ENCODE measurements at regions not wholly inside any gene's neighbourhood (a gene's known extent, or its start where the extent isn't known, plus 50 kb on each side); places are given as distances from the start of the nearest gene placed in this dataset.
"Not testable (repeated sequence)": the region's sequence is repeated elsewhere in the genome, so short reads cannot be mapped to it uniquely, and the experiment has no call there.

GRCh38 chr13:76316998-76317527 lies 569.1 kb downstream of the KCTD12 start:
- no peak for DNase-seq (ENCODE audit: extremely low read depth, low read depth)
- TF ChIP-seq, protein P1, sequence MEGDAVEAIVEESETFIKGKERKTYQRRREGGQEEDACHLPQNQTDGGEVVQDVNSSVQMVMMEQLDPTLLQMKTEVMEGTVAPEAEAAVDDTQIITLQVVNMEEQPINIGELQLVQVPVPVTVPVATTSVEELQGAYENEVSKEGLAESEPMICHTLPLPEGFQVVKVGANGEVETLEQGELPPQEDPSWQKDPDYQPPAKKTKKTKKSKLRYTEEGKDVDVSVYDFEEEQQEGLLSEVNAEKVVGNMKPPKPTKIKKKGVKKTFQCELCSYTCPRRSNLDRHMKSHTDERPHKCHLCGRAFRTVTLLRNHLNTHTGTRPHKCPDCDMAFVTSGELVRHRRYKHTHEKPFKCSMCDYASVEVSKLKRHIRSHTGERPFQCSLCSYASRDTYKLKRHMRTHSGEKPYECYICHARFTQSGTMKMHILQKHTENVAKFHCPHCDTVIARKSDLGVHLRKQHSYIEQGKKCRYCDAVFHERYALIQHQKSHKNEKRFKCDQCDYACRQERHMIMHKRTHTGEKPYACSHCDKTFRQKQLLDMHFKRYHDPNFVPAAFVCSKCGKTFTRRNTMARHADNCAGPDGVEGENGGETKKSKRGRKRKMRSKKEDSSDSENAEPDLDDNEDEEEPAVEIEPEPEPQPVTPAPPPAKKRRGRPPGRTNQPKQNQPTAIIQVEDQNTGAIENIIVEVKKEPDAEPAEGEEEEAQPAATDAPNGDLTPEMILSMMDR (IDR thresholded peaks at IDR 0.05; ENCODE audit: low read depth, low read length, missing control alignments): no peak
- H3K4me3 ChIP-seq (replicated peaks; ENCODE audit: low read depth, low read length): no peak overlapping the region

DNA sequence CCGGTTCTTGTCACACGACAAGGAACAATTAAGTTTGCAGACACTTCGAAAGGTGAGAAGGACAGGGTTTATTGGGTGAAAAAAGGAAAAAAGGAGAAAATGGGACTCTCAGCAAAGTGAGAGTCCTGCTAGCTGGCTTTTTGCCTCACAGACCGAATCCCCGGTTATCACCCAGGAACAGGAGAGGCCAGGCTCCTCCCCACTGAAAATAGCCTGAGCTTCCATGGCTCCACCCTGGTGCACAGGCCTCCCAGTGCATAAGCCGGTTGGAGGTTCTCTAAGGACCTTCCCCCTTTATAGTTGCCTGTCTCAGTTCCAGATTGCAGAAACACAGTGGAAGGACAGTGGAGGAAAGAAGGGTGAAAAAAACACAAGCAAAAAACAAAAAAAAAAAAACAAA lies 571.7 kb downstream of the KCTD12 start:
- no peak overlapping the region for H3K4me3 ChIP-seq (replicated peaks; ENCODE audit: low read depth, low read length)
- TF ChIP-seq, protein P1 (IDR thresholded peaks at IDR 0.05; ENCODE audit: low read depth, low read length, missing control alignments): no peak
- DNase-seq (ENCODE audit: extremely low read depth, low read depth): no peak

GRCh38 chr13:76307142-76307541 lies 579.1 kb downstream of the KCTD12 start:
- DNase-seq (ENCODE audit: extremely low read depth, low read depth): no peak
- no peak overlapping the region for H3K4me3 ChIP-seq (replicated peaks; ENCODE audit: low read depth, low read length)
- TF ChIP-seq, protein P1 (IDR thresholded peaks at IDR 0.05; ENCODE audit: low read depth, low read length, missing control alignments): no peak

DNA sequence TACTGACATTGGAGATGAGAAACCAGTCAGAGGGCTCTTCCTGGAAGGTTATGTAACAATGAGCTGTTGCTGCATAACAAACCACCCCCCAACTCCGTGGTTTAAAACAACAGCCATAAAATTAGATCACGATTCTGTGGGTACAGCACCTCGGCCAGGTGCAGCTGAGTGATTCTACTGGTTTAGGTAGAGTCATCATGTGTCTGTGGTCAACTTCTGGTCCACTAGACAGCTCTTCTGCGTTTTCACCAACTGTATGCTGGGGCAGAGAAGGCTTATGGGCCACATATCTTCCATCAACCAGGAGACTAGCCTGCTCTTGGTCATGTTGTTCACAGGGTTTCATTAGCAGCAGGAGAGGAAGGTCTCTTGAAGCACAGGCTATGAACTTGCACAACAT lies 585.5 kb downstream of the KCTD12 start:
- H3K4me3 ChIP-seq (replicated peaks; ENCODE audit: low read depth, low read length): no peak overlapping the region
- DNase-seq (ENCODE audit: extremely low read depth, low read depth): no peak
- TF ChIP-seq, protein P1 (IDR thresholded peaks at IDR 0.05; ENCODE audit: low read depth, low read length, missing control alignments): no peak

- TF ChIP-seq, protein P1 (IDR thresholded peaks at IDR 0.05; ENCODE audit: low read depth, low read length, missing control alignments): no peak
- H3K4me3 ChIP-seq (replicated peaks; ENCODE audit: low read depth, low read length): no peak overlapping the region
- no peak for DNase-seq (ENCODE audit: extremely low read depth, low read depth)
Observed at GRCh38 chr13:76297331-76297730, 588.9 kb downstream of the KCTD12 start.

DNA sequence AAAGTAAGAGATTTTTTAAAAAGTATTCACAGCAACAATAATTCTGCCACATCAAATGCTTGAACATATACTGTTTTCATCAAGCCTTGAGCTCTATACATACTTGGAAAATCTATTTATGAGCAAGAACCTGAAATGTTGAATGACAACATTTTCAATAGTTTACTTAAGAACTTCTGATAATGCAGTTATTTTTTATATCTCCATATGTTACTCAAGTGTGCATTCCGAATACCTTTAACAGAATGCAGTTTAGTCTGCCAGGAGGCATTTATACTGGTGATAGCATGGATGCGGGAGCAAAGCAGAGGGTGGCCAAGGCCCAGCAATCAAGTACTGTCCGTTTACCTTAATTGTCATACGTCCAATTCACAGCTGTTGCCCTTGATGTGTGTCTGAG lies 589.5 kb downstream of the KCTD12 start:
- no peak overlapping the region for H3K4me3 ChIP-seq (replicated peaks; ENCODE audit: low read depth, low read length)
- TF ChIP-seq, protein P1 (IDR thresholded peaks at IDR 0.05; ENCODE audit: low read depth, low read length, missing control alignments): no peak

GRCh38 chr13:76295020-76295419 lies 591.2 kb downstream of the KCTD12 start:
- H3K4me3 ChIP-seq (replicated peaks; ENCODE audit: low read depth, low read length); DNase-seq (ENCODE audit: extremely low read depth, low read depth): not testable (repeated sequence)

More for the DNA sequence above, 589.5 kb downstream of the KCTD12 start:
- no peak for DNase-seq (ENCODE audit: extremely low read depth, low read depth)
